GM20431 (cell line): ENCODE measurements at regions not wholly inside any gene's neighbourhood (a gene's known extent, or its start where the extent isn't known, plus 50 kb on each side); places are given as distances from the start of the nearest gene placed in this dataset.
"Not testable (repeated sequence)": the region's sequence is repeated elsewhere in the genome, so short reads cannot be mapped to it uniquely, and the experiment has no call there.

ENCODE experiments used
- in situ Hi-C: fragments of 300-500 bp; cut with MseI, MboI; formaldehyde crosslinking; loops from one replicate; pipeline ENCODE4 v1.15.0; 2020; ENCODE audit warnings: low sequenced_read_pairs; ENCODE audit not compliant: unreplicated experiment

GRCh38 chr13:75180805-75181455, 301.0 kb downstream of the TBC1D4 start:
- in situ Hi-C loops: no loop called here

GRCh38 chr13:75178436-75178835, 303.5 kb downstream of the TBC1D4 start:
- in situ Hi-C loops: no loop called here

DNA sequence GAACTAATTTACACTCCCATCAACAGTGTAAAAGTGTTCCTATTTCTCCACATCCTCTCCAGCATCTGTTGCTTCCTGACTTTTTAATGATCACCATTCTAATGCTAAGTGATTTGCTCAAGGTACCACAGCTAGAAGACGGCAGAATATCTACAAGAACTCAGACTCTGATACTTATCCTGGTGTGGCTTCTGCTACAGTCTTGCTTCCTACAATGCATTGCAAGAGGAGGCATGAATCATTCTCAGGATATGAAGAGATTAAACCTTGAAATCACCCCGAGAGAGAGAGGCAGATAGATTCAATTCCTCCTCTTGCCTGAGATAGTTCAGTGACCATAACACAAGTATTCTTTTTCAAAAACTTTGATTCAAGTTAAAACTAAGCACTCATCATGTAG, 306.4 kb downstream of the TBC1D4 start:
- in situ Hi-C loops: no loop called here

DNA sequence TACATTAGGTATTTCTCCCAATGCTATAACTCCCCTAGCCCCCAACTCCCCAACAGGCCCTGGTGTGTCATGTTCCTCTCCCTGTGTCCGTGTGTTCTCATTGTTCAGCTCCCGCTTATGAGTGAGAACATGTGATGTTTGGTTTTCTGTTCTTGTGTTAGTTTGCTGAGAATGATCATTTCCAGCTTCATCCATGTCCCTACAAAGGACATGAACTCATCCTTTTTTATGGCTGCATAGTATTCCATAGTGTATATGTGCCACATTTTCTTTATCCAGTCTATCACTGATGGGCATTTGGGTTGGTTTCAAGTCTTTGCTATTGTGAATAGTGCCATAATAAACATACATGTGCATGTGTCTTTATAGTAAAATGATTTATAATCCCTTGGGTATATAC, 306.9 kb downstream of the TBC1D4 start:
- in situ Hi-C loops: not testable (repeated sequence)

DNA sequence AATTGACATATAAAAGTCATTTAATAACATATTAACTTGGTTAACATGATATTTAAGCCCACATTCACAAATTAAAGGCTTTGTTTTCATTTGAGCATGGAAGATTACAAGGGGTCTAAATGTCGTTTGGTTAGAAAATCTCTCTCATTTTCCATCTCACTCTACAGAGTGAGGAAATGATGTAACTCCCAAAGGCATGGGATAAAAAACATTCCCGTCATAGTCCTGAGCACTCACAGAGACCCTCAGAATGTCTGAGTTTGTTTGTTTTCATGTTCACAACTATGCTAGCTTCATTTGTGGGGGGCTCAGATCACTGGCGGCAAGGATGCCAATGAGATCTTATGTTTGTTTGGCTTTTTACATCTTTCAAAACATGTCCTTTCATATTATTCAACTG, 307.5 kb downstream of the TBC1D4 start:
- in situ Hi-C loops: no loop called here

- in situ Hi-C loops: no loop called here
Measured at GRCh38 chr13:75173457-75174356, 308.3 kb downstream of the TBC1D4 start.

- in situ Hi-C loops: no loop called here
Measured at GRCh38 chr13:75170311-75170710, 311.7 kb downstream of the TBC1D4 start.

GRCh38 chr13:75165543-75166230, 316.3 kb downstream of the TBC1D4 start:
- in situ Hi-C loops: no loop called here

DNA sequence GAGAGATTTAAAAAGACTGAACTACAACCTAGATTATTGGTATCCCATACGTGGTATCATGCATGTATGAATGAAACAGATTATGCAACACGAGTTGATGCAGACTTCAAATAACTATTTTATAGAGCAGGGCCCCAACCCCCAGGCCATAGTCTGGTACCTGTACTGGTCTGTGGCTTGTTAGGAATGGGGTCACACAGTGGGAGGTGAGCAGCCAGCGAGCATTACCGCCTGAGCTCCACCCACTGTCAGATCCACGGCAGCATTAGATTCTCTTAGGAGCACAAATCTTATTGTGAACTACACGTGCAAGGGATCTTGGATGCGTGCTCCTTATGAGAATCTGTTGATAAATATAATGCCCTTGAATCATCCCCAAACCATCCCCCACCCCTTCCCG, 320.2 kb downstream of the TBC1D4 start:
- in situ Hi-C loops: no loop called here

- in situ Hi-C loops: no loop called here
Measured at GRCh38 chr13:75160984-75161383, 321.0 kb downstream of the TBC1D4 start.

DNA sequence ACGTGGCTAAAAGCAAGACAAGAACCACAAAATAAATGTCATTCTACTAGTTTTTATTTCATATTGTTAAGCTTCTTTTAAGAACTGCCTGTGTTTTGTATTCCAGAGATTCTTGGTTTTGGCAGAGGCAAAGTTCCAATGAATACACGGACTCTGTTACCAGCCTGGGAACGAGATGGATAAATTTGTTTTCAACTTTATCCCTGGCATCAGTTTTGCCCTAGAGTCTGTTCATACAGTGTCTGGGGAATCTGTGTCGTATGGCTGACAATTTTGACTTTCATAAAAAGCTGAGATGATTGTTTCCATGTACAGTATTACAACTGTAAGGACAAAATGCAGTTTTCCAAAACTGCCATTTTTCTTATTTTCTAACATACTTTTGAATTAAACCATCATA, 327.6 kb downstream of the TBC1D4 start:
- in situ Hi-C loops: no loop called here

DNA sequence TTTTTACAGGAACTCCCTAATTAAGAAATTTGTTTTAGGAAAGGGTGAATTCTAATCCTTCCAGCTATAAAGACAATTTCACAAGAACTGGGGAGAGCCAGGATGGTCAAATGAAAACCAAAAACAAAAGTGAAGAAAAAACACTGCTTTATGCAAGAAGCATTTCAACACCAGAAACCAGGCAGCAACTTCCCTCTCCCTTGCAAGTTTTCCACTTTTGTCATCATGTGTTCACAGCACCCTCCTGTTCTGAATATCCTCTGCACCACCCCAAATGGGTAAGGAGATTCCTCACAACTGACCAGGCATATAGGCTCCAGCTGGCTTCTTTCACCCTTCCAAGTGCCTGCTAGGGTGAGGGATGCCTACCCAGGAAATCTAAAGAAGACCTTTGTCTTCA, 328.1 kb downstream of the TBC1D4 start:
- in situ Hi-C loops: no loop called here

DNA sequence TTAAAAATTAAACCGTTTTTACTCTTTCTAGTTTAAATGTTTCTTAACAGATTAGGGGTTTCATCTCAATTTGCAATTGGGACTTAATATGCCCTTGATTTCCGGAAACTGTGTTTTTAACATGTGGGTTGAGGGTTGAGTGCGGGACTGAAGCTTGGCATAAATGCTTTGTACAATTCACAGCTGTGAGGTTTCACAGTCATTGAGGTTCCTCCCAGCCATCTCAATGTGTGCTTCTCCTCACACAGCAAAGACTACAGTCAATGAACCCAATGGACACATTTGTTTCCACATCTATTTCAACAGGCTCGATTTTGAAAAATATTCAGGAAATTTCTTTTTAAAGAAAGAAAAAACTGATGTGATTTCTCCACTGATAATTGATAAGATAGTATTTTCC, 328.6 kb downstream of the TBC1D4 start:
- in situ Hi-C loops: no loop called here

DNA sequence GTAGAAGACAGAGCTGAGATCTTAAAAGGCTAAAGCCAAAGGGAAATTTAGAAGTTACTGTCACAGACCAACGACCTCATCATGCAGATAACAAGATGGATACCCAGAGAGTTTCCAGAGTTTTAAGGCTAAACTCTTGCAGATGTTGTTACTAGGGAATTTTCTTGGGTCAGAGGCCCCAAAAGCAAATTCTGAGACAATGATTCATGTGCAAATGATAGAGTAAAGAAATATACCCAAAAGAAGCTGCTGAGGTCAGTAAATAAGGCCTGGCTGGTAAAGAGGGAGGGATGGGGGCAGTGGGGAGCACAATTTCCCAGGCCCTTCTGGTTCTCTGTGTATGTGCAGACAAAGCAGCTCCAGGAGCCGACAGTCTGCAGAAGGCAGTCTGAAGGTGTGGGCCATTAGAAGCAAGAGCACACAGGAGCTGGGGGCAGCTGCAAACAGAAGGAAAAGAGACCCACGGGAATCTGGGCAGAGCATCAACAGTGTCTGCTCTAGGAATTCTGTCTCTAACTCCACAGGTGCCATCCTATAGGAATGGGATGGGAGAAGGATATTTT, 330.8 kb downstream of the TBC1D4 start:
- in situ Hi-C loops: no loop called here

- in situ Hi-C loops: no loop called here
Measured at GRCh38 chr13:75149776-75150175, 332.2 kb downstream of the TBC1D4 start.

GRCh38 chr13:75147946-75148345, 334.0 kb downstream of the TBC1D4 start:
- in situ Hi-C loops: no loop called here

- in situ Hi-C loops: no loop called here
Measured at GRCh38 chr13:75146436-75146835, 335.5 kb downstream of the TBC1D4 start.

- in situ Hi-C loops: no loop called here
Measured at GRCh38 chr13:75145927-75146326, 336.0 kb downstream of the TBC1D4 start.

GRCh38 chr13:75139291-75139690, 342.7 kb downstream of the TBC1D4 start:
- in situ Hi-C loops: no loop called here

DNA sequence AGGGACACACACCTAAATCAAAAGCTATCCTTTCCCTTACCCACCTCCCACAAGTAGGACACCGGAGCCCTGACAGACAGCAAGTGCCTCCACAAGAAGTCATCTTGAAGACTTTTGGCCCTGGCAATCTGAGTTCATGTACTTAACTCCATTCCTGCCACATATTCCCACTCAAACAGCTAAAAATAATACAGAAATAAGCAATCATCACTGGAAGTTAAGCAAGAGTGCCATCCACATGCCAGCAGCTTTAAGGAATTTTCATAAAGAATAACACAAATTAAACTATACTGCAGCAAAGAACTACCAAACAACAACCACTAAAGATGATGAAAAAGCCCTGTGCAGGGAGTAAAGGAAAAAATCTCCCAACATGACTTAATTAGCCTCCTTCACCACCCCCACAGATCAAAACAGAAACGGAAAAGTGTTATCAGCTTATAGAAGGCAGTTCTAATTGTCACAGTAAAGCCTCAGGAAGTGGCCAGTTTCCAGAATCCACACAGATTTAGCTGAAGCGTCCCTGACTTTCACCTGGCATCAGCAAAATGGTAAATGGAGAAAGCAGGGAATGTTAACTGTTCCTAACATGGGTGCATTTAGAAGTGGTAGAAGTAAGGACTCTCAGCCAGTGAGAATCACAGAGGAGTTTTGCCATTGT, 343.9 kb downstream of the TBC1D4 start:
- in situ Hi-C loops: no loop called here
